PC-3 (cell line): ENCODE measurements at regions not wholly inside any gene's neighbourhood (a gene's known extent, or its start where the extent isn't known, plus 50 kb on each side); places are given as distances from the start of the nearest gene placed in this dataset.

ENCODE experiments used
- ATAC-seq: fragments of 200-7000 bp; cut with Tn5 transposase; 2 replicates; pipeline ENCODE4 v1.9.1; 2020; ENCODE audit warnings: mild to moderate bottlenecking, moderate library complexity
- BruUV-seq: library from RNA; stranded (reverse); fragments of 400-500 nt; replicated peaks from 2 replicates; lab custom pipeline; 2021; lab: Mats Ljungman, UMichigan
- CTCF ChIA-PET: fragments of 300-600 bp; sonication (Branson Sonifier 250); formaldehyde crosslinking; loops from one replicate; lab custom pipeline; 2022; ENCODE audit warnings: antibody characterized with exemption; lab: Charles Lee
- POLR2A ChIA-PET: fragments of 300-600 bp; sonication (Branson Sonifier 250); formaldehyde crosslinking; loops from one replicate; lab custom pipeline; 2022; ENCODE audit warnings: antibody characterized with exemption; ENCODE audit not compliant: unreplicated experiment; lab: Charles Lee
- DNase-seq: peaks from one replicate; pipeline ENCODE4 v3.0.0-alpha.2; 2015
- H2AFZ ChIP-seq: fragments of 300-600 bp; sonication (generic); 2 replicates; pipeline ENCODE4 v1.6.0; 2016; ENCODE audit warnings: antibody characterized with exemption, low read length
- H3F3A ChIP-seq: fragments of 300-600 bp; sonication (generic); one replicate; pipeline ENCODE4 v1.6.0; 2017; ENCODE audit warnings: antibody characterized with exemption, low read length, control low read depth, mild to moderate bottlenecking; ENCODE audit not compliant: unreplicated experiment
- H3K27ac ChIP-seq: fragments of 300-600 bp; sonication (generic); 2 replicates; pipeline ENCODE4 v1.5.1; 2016; ENCODE audit warnings: mild to moderate bottlenecking, low read length
- H3K27me3 ChIP-seq: fragments of 300-600 bp; sonication (generic); 2 replicates; pipeline ENCODE4 v1.6.1; 2016; ENCODE audit warnings: low read length, mixed read lengths
- H3K36me3 ChIP-seq: fragments of 300-600 bp; sonication (generic); 2 replicates; pipeline ENCODE4 v1.6.1; 2016; ENCODE audit warnings: low read depth, mixed run types, low read length, mixed read lengths
- H3K4me1 ChIP-seq: fragments of 300-600 bp; sonication (generic); 2 replicates; pipeline ENCODE4 v1.5.1; 2016; ENCODE audit warnings: low read length; ENCODE audit not compliant: insufficient read depth
- H3K4me2 ChIP-seq: fragments of 300-600 bp; sonication (generic); 2 replicates; pipeline ENCODE4 v1.6.0; 2016; ENCODE audit warnings: low read length
- H3K4me3 ChIP-seq: fragments of 300-600 bp; sonication (generic); 2 replicates; pipeline ENCODE4 v1.5.1; 2016; ENCODE audit warnings: mild to moderate bottlenecking, low read length, mixed read lengths
- H3K79me2 ChIP-seq: fragments of 300-600 bp; sonication (generic); 2 replicates; pipeline ENCODE4 v1.6.1; 2017; ENCODE audit warnings: low read length, mixed read lengths
- H3K9ac ChIP-seq: fragments of 300-600 bp; sonication (generic); 2 replicates; pipeline ENCODE4 v1.6.0; 2016; ENCODE audit warnings: mild to moderate bottlenecking, low read length
- H3K9me2 ChIP-seq: fragments of 300-600 bp; sonication (generic); replicated peaks from 2 replicates; pipeline ENCODE4 v1.6.1; 2016; ENCODE audit warnings: mixed run types, low read length, mixed read lengths
- H3K9me3 ChIP-seq: fragments of 300-600 bp; sonication (generic); 2 replicates; pipeline ENCODE4 v1.6.1; 2016; ENCODE audit warnings: low read length, mixed read lengths
- H4K20me1 ChIP-seq: fragments of 300-600 bp; sonication (generic); 2 replicates; pipeline ENCODE4 v1.6.1; 2016; ENCODE audit warnings: low read length, mixed read lengths
- EZH2 ChIP-seq: fragments of 300-600 bp; sonication (generic); IDR thresholded peaks from one replicate; pipeline ENCODE4 v1.6.1; 2017; ENCODE audit warnings: antibody characterized with exemption, mild to moderate bottlenecking, low read length; ENCODE audit not compliant: unreplicated experiment
- EZH2phosphoT487 ChIP-seq: fragments of 300-600 bp; sonication (generic); IDR thresholded peaks from 2 replicates; pipeline ENCODE4 v1.6.1; 2018; ENCODE audit warnings: mild to moderate bottlenecking, antibody characterized with exemption, low read length, borderline replicate concordance
- intact Hi-C: fragments of 100-400 bp; cut with micrococcal nuclease; formaldehyde crosslinking; loops from 2 replicates; pipeline ENCODE4 v1.9.0; 2023
- TF ChIP-seq, protein P1 (sequence below): fragments of 300-600 bp; sonication (generic); conservative IDR thresholded peaks from 2 replicates; pipeline ENCODE4 v1.5.1; 2017; ENCODE audit warnings: antibody characterized with exemption, low read depth, mild to moderate bottlenecking, low read length

DNA sequence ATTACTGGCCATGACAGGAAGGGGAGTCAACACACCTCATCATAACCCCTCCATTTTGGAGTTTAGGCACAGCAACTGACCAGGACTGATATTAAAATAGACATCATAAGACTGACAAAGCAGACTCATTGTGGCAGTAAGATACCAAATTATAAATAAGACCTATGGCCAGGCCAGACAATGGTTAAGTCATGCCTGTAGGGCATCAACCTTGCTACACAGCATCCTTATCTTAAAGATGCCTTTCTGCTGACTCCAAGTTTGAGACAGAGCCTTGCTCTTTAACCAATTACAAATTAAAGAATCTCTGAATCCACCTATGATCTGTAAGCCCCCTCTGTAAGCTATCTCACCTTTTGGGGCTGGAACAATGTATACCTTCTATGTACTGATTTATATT lies 65.5 kb downstream of the VCX2 start:
- no peaks in the 10 kb centered on the region for H3F3A ChIP-seq
- H3K36me3 ChIP-seq = no peaks in the 10 kb centered on the region
- no TSS peak for BruUV-seq
- H3K9ac ChIP-seq = no peak overlapping the region
- H3K79me2 ChIP-seq = no peaks in the 10 kb centered on the region
- POLR2A ChIA-PET = no interaction called here
- no peaks in the 10 kb centered on the region for H3K27me3 ChIP-seq
- no peak overlapping the region for H3K4me3 ChIP-seq
- H3K4me1 ChIP-seq = no peaks in the 10 kb centered on the region
- TF ChIP-seq EZH2phosphoT487 (no peak), EZH2 (no peak)
- TF ChIP-seq, protein P1, sequence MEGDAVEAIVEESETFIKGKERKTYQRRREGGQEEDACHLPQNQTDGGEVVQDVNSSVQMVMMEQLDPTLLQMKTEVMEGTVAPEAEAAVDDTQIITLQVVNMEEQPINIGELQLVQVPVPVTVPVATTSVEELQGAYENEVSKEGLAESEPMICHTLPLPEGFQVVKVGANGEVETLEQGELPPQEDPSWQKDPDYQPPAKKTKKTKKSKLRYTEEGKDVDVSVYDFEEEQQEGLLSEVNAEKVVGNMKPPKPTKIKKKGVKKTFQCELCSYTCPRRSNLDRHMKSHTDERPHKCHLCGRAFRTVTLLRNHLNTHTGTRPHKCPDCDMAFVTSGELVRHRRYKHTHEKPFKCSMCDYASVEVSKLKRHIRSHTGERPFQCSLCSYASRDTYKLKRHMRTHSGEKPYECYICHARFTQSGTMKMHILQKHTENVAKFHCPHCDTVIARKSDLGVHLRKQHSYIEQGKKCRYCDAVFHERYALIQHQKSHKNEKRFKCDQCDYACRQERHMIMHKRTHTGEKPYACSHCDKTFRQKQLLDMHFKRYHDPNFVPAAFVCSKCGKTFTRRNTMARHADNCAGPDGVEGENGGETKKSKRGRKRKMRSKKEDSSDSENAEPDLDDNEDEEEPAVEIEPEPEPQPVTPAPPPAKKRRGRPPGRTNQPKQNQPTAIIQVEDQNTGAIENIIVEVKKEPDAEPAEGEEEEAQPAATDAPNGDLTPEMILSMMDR = no peak
- CTCF ChIA-PET = no interaction called here
- H3K9me3 ChIP-seq = no peaks in the 10 kb centered on the region
- H4K20me1 ChIP-seq = no peaks in the 10 kb centered on the region
- H3K9me2 ChIP-seq = no peaks in the 10 kb centered on the region
- no peak overlapping the region for H2AFZ ChIP-seq
- ATAC-seq (no peak), DNase-seq (no peak)
- intact Hi-C loops = no loop called here
- H3K27ac ChIP-seq = no peak overlapping the region
- H3K4me2 ChIP-seq = no peak overlapping the region

DNA sequence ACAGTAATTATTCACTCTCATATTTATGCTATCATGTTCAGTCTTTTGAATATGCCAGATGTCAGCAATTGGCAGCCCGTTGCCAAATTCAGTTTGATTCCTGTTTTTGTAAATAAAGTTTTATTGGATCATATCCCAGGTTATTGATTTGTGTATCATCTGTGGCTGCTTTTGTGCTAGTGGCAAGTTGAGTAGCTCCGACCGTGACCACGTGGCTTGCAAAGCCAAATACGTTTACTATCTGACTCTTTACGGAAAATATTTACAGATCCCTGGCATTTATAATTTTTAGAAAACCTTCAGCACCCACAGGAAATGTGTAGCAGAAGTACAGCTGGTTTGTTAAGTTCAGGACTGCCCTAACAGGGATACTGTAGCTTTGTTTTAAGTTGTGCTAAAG lies 67.4 kb downstream of the VCX2 start:
- H3K9me2 ChIP-seq = no peaks in the 10 kb centered on the region
- H3K4me3 ChIP-seq = no peak overlapping the region
- no peak overlapping the region for H2AFZ ChIP-seq
- POLR2A ChIA-PET = no interaction called here
- ATAC-seq (no peak), DNase-seq (no peak)
- H3K4me2 ChIP-seq = no peak overlapping the region
- BruUV-seq = no TSS peak
- H3K27me3 ChIP-seq = no peaks in the 10 kb centered on the region
- H3K27ac ChIP-seq = no peak overlapping the region
- H3K4me1 ChIP-seq = no peaks in the 10 kb centered on the region
- H3K9me3 ChIP-seq = no peaks in the 10 kb centered on the region
- TF ChIP-seq, protein P1 = no peak
- TF ChIP-seq EZH2phosphoT487 (no peak), EZH2 (no peak)
- CTCF ChIA-PET = no interaction called here
- H3K36me3 ChIP-seq = no peaks in the 10 kb centered on the region
- intact Hi-C loops = no loop called here
- H3F3A ChIP-seq = no peaks in the 10 kb centered on the region
- H4K20me1 ChIP-seq = no peaks in the 10 kb centered on the region
- no peak overlapping the region for H3K9ac ChIP-seq
- no peaks in the 10 kb centered on the region for H3K79me2 ChIP-seq

DNA sequence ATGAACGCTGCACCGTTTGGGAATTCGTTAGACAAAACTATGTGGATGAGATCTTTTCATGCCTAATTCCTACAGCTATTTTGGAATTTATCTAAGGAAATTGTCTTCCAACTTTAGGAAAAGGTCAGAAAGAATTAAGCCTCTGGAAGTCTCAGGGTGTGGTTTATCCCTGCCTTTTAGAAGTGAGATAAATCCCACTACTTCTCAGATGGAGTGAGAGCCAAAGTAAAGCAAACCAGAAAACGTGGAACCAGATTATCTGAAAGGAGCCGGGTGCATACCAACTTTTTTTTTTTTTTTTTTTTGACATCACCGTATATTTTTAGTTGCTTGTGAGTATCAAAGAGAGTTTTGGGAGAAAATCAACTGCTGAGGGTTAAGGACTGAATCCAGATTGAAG lies 79.6 kb downstream of the VCX2 start:
- no peak for TF ChIP-seq EZH2phosphoT487
- no peak for TF ChIP-seq EZH2
- Histone ChIP-seq H3K27me3 (no peaks in the 10 kb centered on the region), H3K36me3 (no peaks in the 10 kb centered on the region), H3K4me3 (no peak overlapping the region), H2AFZ (no peak overlapping the region), H3K9me2 (no peaks in the 10 kb centered on the region), H3K4me2 (no peak overlapping the region), H3K4me1 (no peaks in the 10 kb centered on the region), H3K9ac (no peak overlapping the region), H4K20me1 (no peaks in the 10 kb centered on the region), H3K27ac (no peak overlapping the region), H3K9me3 (no peaks in the 10 kb centered on the region), H3F3A (no peaks in the 10 kb centered on the region), H3K79me2 (no peaks in the 10 kb centered on the region)
- CTCF ChIA-PET = no interaction called here
- intact Hi-C loops = no loop called here
- no peak for ATAC-seq
- no peak for DNase-seq
- POLR2A ChIA-PET = no interaction called here
- no TSS peak for BruUV-seq
